Fibroblast of upper back skin (primary cell): ENCODE measurements at regions not wholly inside any gene's neighbourhood (a gene's known extent, or its start where the extent isn't known, plus 50 kb on each side); places are given as distances from the start of the nearest gene placed in this dataset.

ENCODE experiments used
- DNase-seq: peaks from one replicate; pipeline ENCODE4 v3.0.0-alpha.2; 2013

GRCh38 chr3:150081084-150081483 lies 110.4 kb upstream of the PFN2 start:
- peak; percentile 79 for DNase-seq

GRCh38 chr3:150080058-150080730 lies 109.5 kb upstream of the PFN2 start:
- DNase-seq, result no peak

- peak; percentile 97 for DNase-seq
These were observed 108.5 kb upstream of the PFN2 start for GRCh38 chr3:150079029-150079739.

- DNase-seq, result peak; percentile 82
These were observed 107.0 kb upstream of the PFN2 start for GRCh38 chr3:150077581-150078247.

- no peak for DNase-seq
These were observed 106.4 kb upstream of the PFN2 start for GRCh38 chr3:150077107-150077506.

GRCh38 chr3:150076443-150076842 lies 105.7 kb upstream of the PFN2 start:
- DNase-seq, result no peak

- no peak for DNase-seq
These were observed 104.7 kb upstream of the PFN2 start for GRCh38 chr3:150075417-150075865.

- peak; percentile 48 for DNase-seq
These were observed 104.2 kb upstream of the PFN2 start for GRCh38 chr3:150074697-150075416.

GRCh38 chr3:150074277-150074676 lies 103.6 kb upstream of the PFN2 start:
- no peak for DNase-seq

GRCh38 chr3:150073513-150073912 lies 102.8 kb upstream of the PFN2 start:
- no peak for DNase-seq

- peak; percentile 65 for DNase-seq
These were observed 102.3 kb upstream of the PFN2 start for GRCh38 chr3:150073031-150073430.

GRCh38 chr3:150072576-150072975 lies 101.9 kb upstream of the PFN2 start:
- no peak for DNase-seq

- no peak for DNase-seq
These were observed 99.6 kb upstream of the PFN2 start for GRCh38 chr3:150070271-150070670.

GRCh38 chr3:150069633-150070032 lies 98.9 kb upstream of the PFN2 start:
- DNase-seq, result no peak

- no peak for DNase-seq
These were observed 98.4 kb upstream of the PFN2 start for GRCh38 chr3:150069154-150069527.

GRCh38 chr3:150068440-150069153 lies 97.9 kb upstream of the PFN2 start:
- DNase-seq, result no peak

GRCh38 chr3:150067561-150067960 lies 96.9 kb upstream of the PFN2 start:
- DNase-seq, result no peak

GRCh38 chr3:150064971-150065370 lies 94.3 kb upstream of the PFN2 start:
- DNase-seq, result no peak

- DNase-seq, result no peak
These were observed 92.5 kb upstream of the PFN2 start for GRCh38 chr3:150063237-150063636.

GRCh38 chr3:150062492-150062891 lies 91.8 kb upstream of the PFN2 start:
- DNase-seq, result peak; percentile 78

- DNase-seq, result no peak
These were observed 90.8 kb upstream of the PFN2 start for GRCh38 chr3:150061288-150062024.

- DNase-seq, result no peak
These were observed 89.0 kb upstream of the PFN2 start for GRCh38 chr3:150059729-150060128.
